HG02798 (cell line): ENCODE measurements at regions not wholly inside any gene's neighbourhood (a gene's known extent, or its start where the extent isn't known, plus 50 kb on each side); places are given as distances from the start of the nearest gene placed in this dataset.

ENCODE experiments used
- ATAC-seq: cut with Tn5 transposase; IDR thresholded peaks from one replicate; pipeline ENCODE4 v1.9.1; 2021; ENCODE audit warnings: mild to moderate bottlenecking; ENCODE audit not compliant: unreplicated experiment, poor library complexity

- no peak for ATAC-seq
Observed at GRCh38 chr10:128624656-128625530, 498.7 kb upstream of the MKI67 start.

- no peak for ATAC-seq
Observed at GRCh38 chr10:128625926-128626325, 499.7 kb upstream of the MKI67 start.

- ATAC-seq = no peak
Observed at GRCh38 chr10:128626397-128627000, 500.3 kb upstream of the MKI67 start.

GRCh38 chr10:128627811-128628210 lies 501.6 kb upstream of the MKI67 start:
- ATAC-seq = no peak

GRCh38 chr10:128628252-128628651 lies 502.0 kb upstream of the MKI67 start:
- no peak for ATAC-seq

GRCh38 chr10:128629111-128630096 lies 503.2 kb upstream of the MKI67 start:
- no peak for ATAC-seq

GRCh38 chr10:128630787-128631252 lies 504.6 kb upstream of the MKI67 start:
- no peak for ATAC-seq

- ATAC-seq = no peak
Observed at GRCh38 chr10:128631801-128632241, 505.6 kb upstream of the MKI67 start.

GRCh38 chr10:128632694-128633093 lies 506.5 kb upstream of the MKI67 start:
- ATAC-seq = no peak

GRCh38 chr10:128633864-128634540 lies 507.8 kb upstream of the MKI67 start:
- no peak for ATAC-seq

- ATAC-seq = no peak
Observed at GRCh38 chr10:128642023-128642422, 515.8 kb upstream of the MKI67 start.

- no peak for ATAC-seq
Observed at GRCh38 chr10:128642502-128642901, 516.3 kb upstream of the MKI67 start.

- ATAC-seq = no peak
Observed at GRCh38 chr10:128643658-128644057, 517.4 kb upstream of the MKI67 start.

GRCh38 chr10:128645486-128645885 lies 519.3 kb upstream of the MKI67 start:
- ATAC-seq = no peak

GRCh38 chr10:128646956-128647355 lies 520.7 kb upstream of the MKI67 start:
- no peak for ATAC-seq

- no peak for ATAC-seq
Observed at GRCh38 chr10:128657548-128657947, 531.3 kb upstream of the MKI67 start.

- no peak for ATAC-seq
Observed at GRCh38 chr10:128660726-128661125, 534.5 kb upstream of the MKI67 start.

GRCh38 chr10:128661404-128662197 lies 535.4 kb upstream of the MKI67 start:
- ATAC-seq = no peak

- no peak for ATAC-seq
Observed at GRCh38 chr10:128662520-128662919, 536.3 kb upstream of the MKI67 start.
